ENCODE measurements at regions not wholly inside any gene's neighbourhood (a gene's known extent, or its start where the extent isn't known, plus 50 kb on each side); places are given as distances from the start of the nearest gene placed in this dataset.

GRCh38 chr7:26556061-26556881 is 264.6 kb downstream of the SNX10 start:
- TF ChIP-seq CTCF (IDR thresholded peaks at IDR 0.05) (no peak), POLR2A (IDR thresholded peaks at IDR 0.05) (no peak)
